Right cardiac atrium (tissue), 5 donors: ENCODE measurements at regions not wholly inside any gene's neighbourhood (a gene's known extent, or its start where the extent isn't known, plus 50 kb on each side); places are given as distances from the start of the nearest gene placed in this dataset.
"Not testable (repeated sequence)": the region's sequence is repeated elsewhere in the genome, so short reads cannot be mapped to it uniquely, and the experiment has no call there.

Experiments
- ATAC-seq, 2 donors: fragments of 200-7000 bp; cut with Tn5 transposase; one replicate each; pipeline versions ENCODE4 v1.8.0 to v1.9.1; 2020; ENCODE audit warnings: moderate library complexity in 2 of 2, mild to moderate bottlenecking in 1 of 2
- DNase-seq, 3 donors: peaks; one replicate each; pipeline ENCODE4 v3.0.0-alpha.2; 2020
- H3K27ac ChIP-seq: one replicate; pipeline ENCODE4 v1.5.1; 2013; ENCODE audit warnings: mild to moderate bottlenecking, low read length, control low read depth, moderate library complexity
- H3K27me3 ChIP-seq: one replicate; pipeline ENCODE4 v1.6.1; 2013; ENCODE audit not compliant: control insufficient read depth, insufficient read depth
- H3K4me1 ChIP-seq: one replicate; pipeline ENCODE4 v1.6.1; 2013; ENCODE audit warnings: low read length; ENCODE audit not compliant: control insufficient read depth, insufficient read depth
- H3K4me3 ChIP-seq: one replicate; pipeline ENCODE4 v1.5.1; 2013; ENCODE audit warnings: low read length, control low read depth
- H3K9me3 ChIP-seq: one replicate; pipeline ENCODE4 v1.6.1; 2013; ENCODE audit warnings: low read length; ENCODE audit not compliant: control insufficient read depth
- WGBS: extraction: QIAGEN DNeasy Blood & Tissue Kit; methylation state at CpG from one replicate; pipeline ENCODE4 v1.1.7; 2013; 5-methylcytosine and 5-hydroxymethylcytosine counted together
- intact Hi-C, 4 donors: fragments of 100-400 bp; cut with DNase I; formaldehyde crosslinking; loops; one replicate each; pipeline versions ENCODE4 v1.11.0 to v1.14.0; 2022 to 2023
- donor health status: healthy with polysubstance abuse.
- donor health status: DM: no; HTN: yes; CAD: no.
- donor health status: DM: no; HTN: no; CAD: no.
- donor health status: DM: no; HTN: yes; CAD: no; lungs with severe emphysema.
- donor health status: DM: yes; HTN: yes; CAD: no.

- intact Hi-C loops: no loop called here
- no peak for ATAC-seq
- WGBS: 75% methylated on average over 3 of the region's 3 CpGs
- Histone ChIP-seq H3K9me3 (no peaks in the 10 kb centered on the region), H3K4me3 (no peak overlapping the region), H3K27ac (no peak overlapping the region), H3K27me3 (no peaks in the 10 kb centered on the region), H3K4me1 (no peaks in the 10 kb centered on the region)
- DNase-seq: no peak
These were observed 299.3 kb downstream of the DLEU7 start for GRCh38 chr13:50544211-50544610.

GRCh38 chr13:50547175-50547574 lies 296.3 kb downstream of the DLEU7 start:
- no CpG with 5 or more reads among the region's 2 CpGs for WGBS
- not testable (repeated sequence) for DNase-seq

GRCh38 chr13:50548586-50548985 lies 294.9 kb downstream of the DLEU7 start:
- intact Hi-C loops: no loop called here
- Histone ChIP-seq H3K9me3 (no peaks in the 10 kb centered on the region), H3K4me3 (no peak overlapping the region), H3K27ac (no peak overlapping the region), H3K27me3 (no peaks in the 10 kb centered on the region), H3K4me1 (no peaks in the 10 kb centered on the region)
- ATAC-seq (no peak), DNase-seq (no peak)
- WGBS: 88% methylated on average over 2 of the region's 2 CpGs

More at GRCh38 chr13:50547175-50547574, 296.3 kb downstream of the DLEU7 start:
- H3K9me3 ChIP-seq, H3K4me1 ChIP-seq, H3K27me3 ChIP-seq, H3K4me3 ChIP-seq, ATAC-seq, intact Hi-C loops, H3K27ac ChIP-seq: not testable (repeated sequence)

GRCh38 chr13:50549221-50549942 lies 294.1 kb downstream of the DLEU7 start:
- intact Hi-C loops: no loop called here
- Histone ChIP-seq H3K27me3 (no peaks in the 10 kb centered on the region), H3K4me1 (no peaks in the 10 kb centered on the region), H3K4me3 (no peak overlapping the region), H3K9me3 (no peaks in the 10 kb centered on the region), H3K27ac (no peak overlapping the region)
- DNase-seq (no peak), ATAC-seq (peak in 1 of 2 donors; percentile 51)
- 63% methylated on average over 4 of the region's 4 CpGs for WGBS

- Histone ChIP-seq H3K27ac (no peak overlapping the region), H3K4me1 (no peaks in the 10 kb centered on the region), H3K9me3 (no peaks in the 10 kb centered on the region), H3K27me3 (no peaks in the 10 kb centered on the region), H3K4me3 (no peak overlapping the region)
- DNase-seq (no peak), ATAC-seq (no peak)
- intact Hi-C loops: no loop called here
- 96% methylated on average over 1 of the region's 1 CpG for WGBS
These were observed 293.3 kb downstream of the DLEU7 start for GRCh38 chr13:50550151-50550550.

GRCh38 chr13:50552424-50552966 lies 291.0 kb downstream of the DLEU7 start:
- 61% methylated on average over 1 of the region's 1 CpG for WGBS

GRCh38 chr13:50561739-50562138 lies 281.8 kb downstream of the DLEU7 start:
- ATAC-seq: no peak
- intact Hi-C loops: no loop called here
- DNase-seq: no peak
- Histone ChIP-seq H3K27ac (no peak overlapping the region), H3K27me3 (no peaks in the 10 kb centered on the region), H3K4me3 (no peak overlapping the region), H3K9me3 (no peaks in the 10 kb centered on the region), H3K4me1 (no peaks in the 10 kb centered on the region)

More at GRCh38 chr13:50552424-50552966, 291.0 kb downstream of the DLEU7 start:
- Histone ChIP-seq H3K27me3 (no peaks in the 10 kb centered on the region), H3K4me3 (no peak overlapping the region), H3K9me3 (no peaks in the 10 kb centered on the region), H3K27ac (no peak overlapping the region), H3K4me1 (no peaks in the 10 kb centered on the region)
- intact Hi-C loops: no loop called here
- ATAC-seq: no peak
- no peak for DNase-seq

GRCh38 chr13:50566646-50567045 lies 276.8 kb downstream of the DLEU7 start:
- intact Hi-C loops: no loop called here
- Histone ChIP-seq H3K9me3 (no peaks in the 10 kb centered on the region), H3K27ac (no peak overlapping the region), H3K27me3 (no peaks in the 10 kb centered on the region), H3K4me3 (no peak overlapping the region), H3K4me1 (no peaks in the 10 kb centered on the region)
- ATAC-seq (no peak), DNase-seq (no peak)

- 62% methylated on average over 3 of the region's 3 CpGs for WGBS
- Histone ChIP-seq H3K27ac (no peak overlapping the region), H3K27me3 (no peaks in the 10 kb centered on the region), H3K4me1 (no peaks in the 10 kb centered on the region), H3K9me3 (no peaks in the 10 kb centered on the region), H3K4me3 (no peak overlapping the region)
- peak in 1 of 2 donors; percentile 16 for ATAC-seq
- DNase-seq: no peak
- intact Hi-C loops: no loop called here
These were observed 271.4 kb downstream of the DLEU7 start for GRCh38 chr13:50572129-50572528.

GRCh38 chr13:50573066-50573465 lies 270.4 kb downstream of the DLEU7 start:
- no peaks in the 10 kb centered on the region for H3K27me3 ChIP-seq
- H3K9me3 ChIP-seq: no peaks in the 10 kb centered on the region
- ATAC-seq (no peak), DNase-seq (no peak)
- no peak overlapping the region for H3K4me3 ChIP-seq
- intact Hi-C loops: no loop called here
- H3K27ac ChIP-seq: no peak overlapping the region
- 89% methylated on average over 4 of the region's 4 CpGs for WGBS
- H3K4me1 ChIP-seq: no peaks in the 10 kb centered on the region

GRCh38 chr13:50574731-50575130 lies 268.8 kb downstream of the DLEU7 start:
- intact Hi-C loops: no loop called here
- no peak for ATAC-seq
- 45% methylated on average over 3 of the region's 3 CpGs for WGBS

GRCh38 chr13:50575138-50575537 lies 268.4 kb downstream of the DLEU7 start:
- WGBS: 98% methylated on average over 3 of the region's 3 CpGs
- no peaks in the 10 kb centered on the region for H3K9me3 ChIP-seq
- no peak overlapping the region for H3K4me3 ChIP-seq
- DNase-seq (no peak), ATAC-seq (no peak)
- intact Hi-C loops: no loop called here
- no peaks in the 10 kb centered on the region for H3K4me1 ChIP-seq
- H3K27me3 ChIP-seq: no peaks in the 10 kb centered on the region
- H3K27ac ChIP-seq: no peak overlapping the region

More at GRCh38 chr13:50574731-50575130, 268.8 kb downstream of the DLEU7 start:
- H3K4me3 ChIP-seq: no peak overlapping the region
- DNase-seq: no peak
- no peak overlapping the region for H3K27ac ChIP-seq
- no peaks in the 10 kb centered on the region for H3K27me3 ChIP-seq
- no peaks in the 10 kb centered on the region for H3K4me1 ChIP-seq
- H3K9me3 ChIP-seq: no peaks in the 10 kb centered on the region
